22Rv1 (cell line): ENCODE measurements at regions not wholly inside any gene's neighbourhood (a gene's known extent, or its start where the extent isn't known, plus 50 kb on each side); places are given as distances from the start of the nearest gene placed in this dataset.

Experiments
- ZFX ChIP-seq: fragments of 450-650 bp; IDR thresholded peaks from 2 replicates; pipeline ENCODE4 v1.6.1; 2017; ENCODE audit warnings: antibody characterized with exemption, borderline replicate concordance
- TF ChIP-seq, protein P1 (sequence below): fragments of 450-650 bp; IDR thresholded peaks from 2 replicates; pipeline ENCODE4 v1.5.1; 2017; ENCODE audit warnings: mild to moderate bottlenecking

DNA sequence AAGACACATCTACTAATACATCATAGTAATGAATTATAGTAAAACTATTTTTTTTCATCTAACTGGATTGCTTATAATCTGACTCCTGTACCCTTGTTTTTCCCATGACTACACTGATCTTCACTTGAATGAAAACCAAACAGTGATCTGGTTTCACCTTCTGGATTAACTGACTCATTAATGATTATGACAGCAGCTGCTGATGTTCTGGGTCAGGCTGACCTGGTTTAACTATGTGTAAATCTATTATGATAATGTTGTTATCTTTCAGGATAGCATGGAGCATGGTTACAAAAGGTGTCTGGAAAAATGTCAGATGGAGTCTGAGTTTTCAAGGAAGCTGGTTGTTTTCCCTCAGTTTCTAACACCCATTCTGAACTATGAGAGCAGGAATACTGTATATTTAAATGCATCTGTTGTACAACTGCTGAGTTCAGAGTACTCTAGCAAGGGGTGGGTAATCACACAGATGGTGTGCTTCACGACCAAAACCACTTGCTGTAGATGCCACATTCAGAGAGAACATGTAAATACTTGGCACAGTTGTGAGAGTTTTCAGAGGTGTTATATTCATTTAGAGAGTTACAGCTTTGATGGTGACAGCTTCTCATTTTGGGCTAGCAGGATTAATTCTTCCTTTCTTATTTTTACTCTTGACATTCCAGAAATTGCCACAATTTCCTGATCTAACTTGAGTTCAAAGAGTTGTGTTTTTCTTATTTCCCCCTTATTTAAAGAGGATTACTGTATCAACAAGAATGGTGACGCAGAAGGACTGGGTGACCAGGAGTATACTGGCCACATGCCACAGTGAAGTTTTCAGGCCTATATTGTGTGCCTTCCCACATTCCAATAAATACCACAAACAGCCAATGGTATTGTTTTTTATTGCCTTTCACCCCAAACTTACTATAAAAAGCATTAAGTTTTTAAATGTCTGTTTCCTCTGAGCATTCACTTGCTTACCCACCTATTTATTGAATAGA, 249.7 kb upstream of the TET2 start:
- TF ChIP-seq, protein P1, sequence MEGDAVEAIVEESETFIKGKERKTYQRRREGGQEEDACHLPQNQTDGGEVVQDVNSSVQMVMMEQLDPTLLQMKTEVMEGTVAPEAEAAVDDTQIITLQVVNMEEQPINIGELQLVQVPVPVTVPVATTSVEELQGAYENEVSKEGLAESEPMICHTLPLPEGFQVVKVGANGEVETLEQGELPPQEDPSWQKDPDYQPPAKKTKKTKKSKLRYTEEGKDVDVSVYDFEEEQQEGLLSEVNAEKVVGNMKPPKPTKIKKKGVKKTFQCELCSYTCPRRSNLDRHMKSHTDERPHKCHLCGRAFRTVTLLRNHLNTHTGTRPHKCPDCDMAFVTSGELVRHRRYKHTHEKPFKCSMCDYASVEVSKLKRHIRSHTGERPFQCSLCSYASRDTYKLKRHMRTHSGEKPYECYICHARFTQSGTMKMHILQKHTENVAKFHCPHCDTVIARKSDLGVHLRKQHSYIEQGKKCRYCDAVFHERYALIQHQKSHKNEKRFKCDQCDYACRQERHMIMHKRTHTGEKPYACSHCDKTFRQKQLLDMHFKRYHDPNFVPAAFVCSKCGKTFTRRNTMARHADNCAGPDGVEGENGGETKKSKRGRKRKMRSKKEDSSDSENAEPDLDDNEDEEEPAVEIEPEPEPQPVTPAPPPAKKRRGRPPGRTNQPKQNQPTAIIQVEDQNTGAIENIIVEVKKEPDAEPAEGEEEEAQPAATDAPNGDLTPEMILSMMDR: no peak
- TF ChIP-seq ZFX: no peak
